Left ventricle myocardium inferior (tissue), 1 donor: ENCODE measurements at regions not wholly inside any gene's neighbourhood (a gene's known extent, or its start where the extent isn't known, plus 50 kb on each side); places are given as distances from the start of the nearest gene placed in this dataset.

Source experiments
- DNase-seq: peaks from one replicate; pipeline ENCODE4 v3.0.0-alpha.2; 2020
- H3K27ac ChIP-seq: fragments of 200-600 bp; replicated peaks from 2 replicates; pipeline ENCODE4 v1.8.0; 2021
- H3K27me3 ChIP-seq: fragments of 200-600 bp; 2 replicates; pipeline ENCODE4 v1.8.0; 2021; ENCODE audit warnings: low read depth
- H3K36me3 ChIP-seq: fragments of 200-600 bp; 2 replicates; pipeline ENCODE4 v1.8.0; 2021
- H3K4me1 ChIP-seq: fragments of 200-600 bp; 2 replicates; pipeline ENCODE4 v1.8.0; 2021
- H3K4me3 ChIP-seq: fragments of 200-600 bp; 2 replicates; pipeline ENCODE4 v1.8.0; 2021; ENCODE audit warnings: mild to moderate bottlenecking, moderate library complexity
- H3K9me3 ChIP-seq: fragments of 200-600 bp; replicated peaks from 2 replicates; pipeline ENCODE4 v1.8.0; 2021
- CTCF ChIP-seq: fragments of 200-600 bp; IDR thresholded peaks from 2 replicates; pipeline ENCODE4 v1.8.0; 2021; ENCODE audit warnings: antibody characterized with exemption, mild to moderate bottlenecking, borderline replicate concordance
- intact Hi-C: fragments of 100-400 bp; cut with micrococcal nuclease; formaldehyde crosslinking; loops from one replicate; pipeline ENCODE4 v1.11.0; 2022
- donor health status: DM: no; HTN: yes; CAD: no; lungs with severe emphysema.

- intact Hi-C loops: no loop called here
- Histone ChIP-seq H3K9me3 (no peaks in the 10 kb centered on the region), H3K4me3 (no peak overlapping the region), H3K27me3 (no peaks in the 10 kb centered on the region), H3K4me1 (peaks cover 25% of the 10 kb centered on the region), H3K36me3 (no peaks in the 10 kb centered on the region), H3K27ac (peak overlapping the region; percentile 79)
- no peak for DNase-seq
- TF ChIP-seq CTCF: no peak
Observed at GRCh38 chr21:30986965-30987364, 51.3 kb downstream of the KRTAP19-8 start.

GRCh38 chr21:30984889-30985288 is 53.4 kb downstream of the KRTAP19-8 start:
- peaks cover 33% of the 10 kb centered on the region for H3K4me1 ChIP-seq
- H3K27ac ChIP-seq: no peak overlapping the region
- no peaks in the 10 kb centered on the region for H3K9me3 ChIP-seq
- TF ChIP-seq CTCF: no peak
- H3K27me3 ChIP-seq: no peaks in the 10 kb centered on the region
- intact Hi-C loops: no loop called here
- H3K4me3 ChIP-seq: no peak overlapping the region
- no peaks in the 10 kb centered on the region for H3K36me3 ChIP-seq
- no peak for DNase-seq

- Histone ChIP-seq H3K9me3 (no peaks in the 10 kb centered on the region), H3K27me3 (no peaks in the 10 kb centered on the region), H3K36me3 (no peaks in the 10 kb centered on the region), H3K4me1 (peaks cover 9% of the 10 kb centered on the region), H3K4me3 (no peak overlapping the region), H3K27ac (peak overlapping the region; percentile 29)
- intact Hi-C loops: no loop called here
- DNase-seq: no peak
- TF ChIP-seq CTCF: no peak
Observed at GRCh38 chr21:30981403-30981802, 56.9 kb downstream of the KRTAP19-8 start.

GRCh38 chr21:30979054-30979453 is 59.2 kb downstream of the KRTAP19-8 start:
- Histone ChIP-seq H3K27me3 (no peaks in the 10 kb centered on the region), H3K9me3 (no peaks in the 10 kb centered on the region), H3K4me1 (peaks cover 8% of the 10 kb centered on the region), H3K36me3 (no peaks in the 10 kb centered on the region), H3K27ac (peak overlapping the region; percentile 2), H3K4me3 (no peak overlapping the region)
- no peak for DNase-seq
- intact Hi-C loops: no loop called here
- no peak for TF ChIP-seq CTCF

GRCh38 chr21:30964283-30964682 is 74.0 kb downstream of the KRTAP19-8 start:
- H3K4me3 ChIP-seq: no peak overlapping the region
- H3K36me3 ChIP-seq: no peaks in the 10 kb centered on the region
- no peaks in the 10 kb centered on the region for H3K9me3 ChIP-seq
- no peak for TF ChIP-seq CTCF
- intact Hi-C loops: no loop called here
- no peak for DNase-seq
- H3K4me1 ChIP-seq: no peaks in the 10 kb centered on the region
- H3K27me3 ChIP-seq: no peaks in the 10 kb centered on the region
- H3K27ac ChIP-seq: no peak overlapping the region

GRCh38 chr21:30963502-30963901 is 74.8 kb downstream of the KRTAP19-8 start:
- H3K4me3 ChIP-seq: no peak overlapping the region
- intact Hi-C loops: no loop called here
- H3K4me1 ChIP-seq: no peaks in the 10 kb centered on the region
- no peaks in the 10 kb centered on the region for H3K36me3 ChIP-seq
- no peaks in the 10 kb centered on the region for H3K27me3 ChIP-seq
- no peaks in the 10 kb centered on the region for H3K9me3 ChIP-seq
- DNase-seq: no peak
- no peak overlapping the region for H3K27ac ChIP-seq
- no peak for TF ChIP-seq CTCF
